IMR-90 (cell line): ENCODE measurements at regions not wholly inside any gene's neighbourhood (a gene's known extent, or its start where the extent isn't known, plus 50 kb on each side); places are given as distances from the start of the nearest gene placed in this dataset.

Source experiments
- ATAC-seq: fragments of 200-7000 bp; cut with Tn5 transposase; 2 replicates; pipeline ENCODE4 v1.9.1; 2020; ENCODE audit warnings: low read depth, mild to moderate bottlenecking, moderate library complexity
- BruUV-seq: library from RNA; stranded (reverse); fragments of 400-500 nt; replicated peaks from 2 replicates; lab custom pipeline; 2021; lab: Mats Ljungman, UMichigan
- CTCF ChIA-PET: fragments of 300-600 bp; formaldehyde crosslinking; extraction: SDS; loops from one replicate; lab custom pipeline; 2021; ENCODE audit warnings: antibody characterized with exemption; lab: Yijun Ruan, JAX
- POLR2A ChIA-PET: fragments of 300-600 bp; sonication (Branson Sonifier 250); formaldehyde crosslinking; loops from one replicate; lab custom pipeline; 2022; ENCODE audit warnings: antibody characterized with exemption; ENCODE audit not compliant: unreplicated experiment; lab: Charles Lee
- DNase-seq: peaks from one replicate; pipeline ENCODE4 v3.0.0; 2013
- H2AFZ ChIP-seq: replicated peaks from 2 replicates; pipeline ENCODE3; 2013; ENCODE audit warnings: low read length, mild to moderate bottlenecking; ENCODE audit not compliant: poor library complexity
- H2AK5ac ChIP-seq: 2 replicates; pipeline ENCODE4 v1.6.1; 2013; ENCODE audit warnings: low read depth, low read length, inconsistent platforms
- H2AK9ac ChIP-seq: replicated peaks from 2 replicates; pipeline ENCODE3; 2013; ENCODE audit warnings: mild to moderate bottlenecking, low read depth, low read length, moderate library complexity; ENCODE audit not compliant: poor library complexity
- H2BK120ac ChIP-seq: 2 replicates; pipeline ENCODE4 v1.6.1; 2013; ENCODE audit warnings: low read depth, low read length, inconsistent platforms
- H2BK15ac ChIP-seq: 3 replicates; pipeline ENCODE4 v1.6.1; 2013; ENCODE audit warnings: low read depth, low read length, inconsistent platforms
- H2BK20ac ChIP-seq: 2 replicates; pipeline ENCODE4 v1.6.1; 2013; ENCODE audit warnings: low read depth, mild to moderate bottlenecking, inconsistent platforms, low read length, moderate library complexity
- H2BK5ac ChIP-seq: 2 replicates; pipeline ENCODE4 v1.6.1; 2013; ENCODE audit warnings: mild to moderate bottlenecking, low read depth, low read length, inconsistent platforms; ENCODE audit not compliant: poor library complexity, severe bottlenecking
- H3K14ac ChIP-seq: replicated peaks from 2 replicates; pipeline ENCODE4 v1.6.1; 2013; ENCODE audit warnings: low read depth, low read length, inconsistent platforms
- H3K18ac ChIP-seq: 2 replicates; pipeline ENCODE4 v1.6.1; 2013; ENCODE audit warnings: low read depth, low read length, control low read depth
- H3K23ac ChIP-seq: 2 replicates; pipeline ENCODE4 v1.6.1; 2013; ENCODE audit warnings: low read depth, low read length, inconsistent platforms
- H3K27ac ChIP-seq: 2 replicates; pipeline ENCODE4 v1.5.1; 2013; ENCODE audit warnings: mild to moderate bottlenecking, control low read depth, low read length; ENCODE audit not compliant: insufficient read depth
- H3K27me3 ChIP-seq: 2 replicates; pipeline ENCODE4 v1.6.1; 2013; ENCODE audit warnings: low read length; ENCODE audit not compliant: control insufficient read depth, insufficient read depth
- H3K36me3 ChIP-seq: 2 replicates; pipeline ENCODE4 v1.6.1; 2013; ENCODE audit warnings: low read length, mixed read lengths; ENCODE audit not compliant: control insufficient read depth, insufficient read depth
- H3K4ac ChIP-seq: 2 replicates; pipeline ENCODE4 v1.6.1; 2013; ENCODE audit warnings: low read depth, low read length, inconsistent platforms
- H3K4me1 ChIP-seq: 2 replicates; pipeline ENCODE4 v1.6.1; 2013; ENCODE audit warnings: low read length, mixed read lengths; ENCODE audit not compliant: control insufficient read depth, insufficient read depth
- H3K4me2 ChIP-seq: 2 replicates; pipeline ENCODE4 v1.6.1; 2013; ENCODE audit warnings: low read depth, mild to moderate bottlenecking, control low read depth, low read length, moderate library complexity
- H3K4me3 ChIP-seq: 2 replicates; pipeline ENCODE4 v1.5.1; 2013; ENCODE audit warnings: low read depth, mild to moderate bottlenecking, control low read depth, low read length, moderate library complexity; ENCODE audit not compliant: insufficient read depth
- H3K56ac ChIP-seq: 2 replicates; pipeline ENCODE4 v1.6.1; 2013; ENCODE audit warnings: low read length, inconsistent platforms; ENCODE audit not compliant: insufficient read depth; ENCODE audit errors: extremely low read depth
- H3K79me1 ChIP-seq, 2 experiments: 2 replicates each; pipeline ENCODE4 v1.6.1; 2013; ENCODE audit warnings: low read length in 2 of 2, inconsistent platforms in 1 of 2, low read depth in 1 of 2
- H3K9ac ChIP-seq: 2 replicates; pipeline ENCODE4 v1.6.1; 2013; ENCODE audit warnings: low read depth, low read length, control low read depth
- H3K9me1 ChIP-seq: 2 replicates; pipeline ENCODE4 v1.6.1; 2013; ENCODE audit warnings: low read length, inconsistent platforms; ENCODE audit not compliant: insufficient read depth
- H3K9me3 ChIP-seq: 2 replicates; pipeline ENCODE4 v1.6.1; 2013; ENCODE audit warnings: low read length; ENCODE audit not compliant: control insufficient read depth, insufficient read depth
- H4K20me1 ChIP-seq: 2 replicates; pipeline ENCODE4 v1.6.1; 2013; ENCODE audit warnings: low read length, inconsistent platforms; ENCODE audit not compliant: insufficient read depth
- H4K5ac ChIP-seq: 2 replicates; pipeline ENCODE4 v1.6.1; 2013; ENCODE audit warnings: mild to moderate bottlenecking, low read depth, low read length, control low read depth
- H4K8ac ChIP-seq, 2 experiments: 2 replicates each; pipeline ENCODE4 v1.6.1; 2013; ENCODE audit warnings: low read depth in 2 of 2, low read length in 2 of 2, control low read depth in 1 of 2, inconsistent platforms in 1 of 2
- H4K91ac ChIP-seq: 2 replicates; pipeline ENCODE4 v1.6.1; 2013; ENCODE audit warnings: low read depth, low read length, inconsistent platforms; ENCODE audit not compliant: insufficient read depth
- CEBPB ChIP-seq: IDR thresholded peaks from 2 replicates; pipeline ENCODE4 v1.6.1; 2012; ENCODE audit warnings: low read depth, low read length, improper control_type of control experiment
- CHD1 ChIP-seq: IDR thresholded peaks from 2 replicates; pipeline ENCODE4 v1.6.1; 2012; ENCODE audit warnings: low read depth, low read length, improper control_type of control experiment
- ELK1 ChIP-seq: fragments of 150-350 bp; IDR thresholded peaks from 2 replicates; pipeline ENCODE4 v1.6.1; 2016; ENCODE audit warnings: low read depth, mild to moderate bottlenecking, low read length, moderate library complexity, borderline replicate concordance
- FOS ChIP-seq: fragments of 150-350 bp; IDR thresholded peaks from 2 replicates; pipeline ENCODE4 v1.6.1; 2016; ENCODE audit warnings: low read depth, low read length
- MAFK ChIP-seq: IDR thresholded peaks from 2 replicates; pipeline ENCODE4 v1.6.1; 2012; ENCODE audit warnings: low read depth, low read length, improper control_type of control experiment
- RAD21 ChIP-seq: IDR thresholded peaks from 2 replicates; pipeline ENCODE4 v1.6.1; 2012; ENCODE audit warnings: low read length, improper control_type of control experiment
- SMC3 ChIP-seq: fragments of 150-350 bp; IDR thresholded peaks from 2 replicates; pipeline ENCODE4 v1.6.1; 2016; ENCODE audit warnings: low read depth, mild to moderate bottlenecking, antibody characterized with exemption, low read length, moderate library complexity
- WGBS, 2 experiments: methylation state at CpG; one replicate each; pipeline versions ENCODE4 v1.1.5 to v1.1.7; 2013; ENCODE audit warnings: missing lambda C conversion rate in 2 of 2; ENCODE audit not compliant: insufficient read length in 1 of 2; ENCODE audit errors: extremely low coverage in 2 of 2; 5-methylcytosine and 5-hydroxymethylcytosine counted together
- dilution Hi-C: fragments of 300-500 bp; cut with HindIII; formaldehyde crosslinking; loops from one replicate; pipeline ENCODE4 v1.14.3; 2018; ENCODE audit warnings: low sequenced_read_pairs; ENCODE audit not compliant: unreplicated experiment
- in situ Hi-C: fragments of 300-500 bp; cut with MboI; formaldehyde crosslinking; loops from 3 replicates; pipeline ENCODE4 v1.14.3; 2019; ENCODE audit warnings: low sequenced_read_pairs, inconsistent platforms, mixed read lengths
- intact Hi-C: fragments of 100-400 bp; cut with micrococcal nuclease; formaldehyde crosslinking; loops from 2 replicates; pipeline ENCODE4 v1.10.0; 2022
- TF ChIP-seq, protein P1 (sequence below): fragments of 150-350 bp; IDR thresholded peaks from 2 replicates; pipeline ENCODE4 v1.6.1; 2017; ENCODE audit warnings: mild to moderate bottlenecking, antibody characterized with exemption, low read length, low read depth

- Histone ChIP-seq H3K27ac (no peak overlapping the region), H2BK20ac (no peak overlapping the region), H3K18ac (no peak overlapping the region), H3K56ac (no peak overlapping the region), H4K20me1 (no peaks in the 10 kb centered on the region), H3K36me3 (no peaks in the 10 kb centered on the region), H3K4ac (no peak overlapping the region), H3K79me1 (no peaks in the 10 kb centered on the region), H3K9ac (no peak overlapping the region), H2BK5ac (no peak overlapping the region), H3K14ac (no peak overlapping the region), H3K9me3 (no peaks in the 10 kb centered on the region), H2AK5ac (no peak overlapping the region), H2BK15ac (no peak overlapping the region), H4K91ac (no peak overlapping the region), H3K4me3 (no peak overlapping the region), H3K23ac (no peak overlapping the region), H3K4me1 (no peaks in the 10 kb centered on the region), H2AFZ (no peak overlapping the region), H3K4me2 (no peak overlapping the region), H3K27me3 (no peaks in the 10 kb centered on the region), H2BK120ac (no peak overlapping the region), H4K5ac (no peak overlapping the region), H3K9me1 (no peaks in the 10 kb centered on the region), H4K8ac (no peak overlapping the region), H2AK9ac (no peak overlapping the region)
- no peak for TF ChIP-seq CEBPB
- no peak for TF ChIP-seq RAD21
- TF ChIP-seq CHD1, result no peak
- no peak for TF ChIP-seq MAFK
- TF ChIP-seq SMC3, result no peak
- TF ChIP-seq, protein P1, sequence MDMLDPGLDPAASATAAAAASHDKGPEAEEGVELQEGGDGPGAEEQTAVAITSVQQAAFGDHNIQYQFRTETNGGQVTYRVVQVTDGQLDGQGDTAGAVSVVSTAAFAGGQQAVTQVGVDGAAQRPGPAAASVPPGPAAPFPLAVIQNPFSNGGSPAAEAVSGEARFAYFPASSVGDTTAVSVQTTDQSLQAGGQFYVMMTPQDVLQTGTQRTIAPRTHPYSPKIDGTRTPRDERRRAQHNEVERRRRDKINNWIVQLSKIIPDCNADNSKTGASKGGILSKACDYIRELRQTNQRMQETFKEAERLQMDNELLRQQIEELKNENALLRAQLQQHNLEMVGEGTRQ, result no peak
- no peak for TF ChIP-seq ELK1
- TF ChIP-seq FOS, result no peak
- DNase-seq (no peak), ATAC-seq (no peak)
- CTCF ChIA-PET, result no interaction called here
- BruUV-seq, result no TSS peak
- POLR2A ChIA-PET, result no interaction called here
- intact Hi-C loops (no loop called here), in situ Hi-C loops (loop anchor here (25.0 kb wide), 1 partner anchor 938 kb away; no protein-coding TSS in a partner anchor), dilution Hi-C loops (no loop called here)
- no CpG with 5 or more reads among the region's 2 CpGs for WGBS, 2 experiments
These were observed 111.5 kb upstream of the FREM2 start for GRCh38 chr13:38575427-38575826.
